Transverse colon (tissue), 4 donors: ENCODE measurements at regions not wholly inside any gene's neighbourhood (a gene's known extent, or its start where the extent isn't known, plus 50 kb on each side); places are given as distances from the start of the nearest gene placed in this dataset.

ENCODE experiments used
- DNase-seq: peaks from one replicate; pipeline ENCODE4 v3.0.0-alpha.2; 2019
- H3K27ac ChIP-seq, 4 donors: fragments of 200-600 bp; sonication (generic); 2 replicates each; pipeline ENCODE4 v1.5.1; 2016 to 2018; ENCODE audit warnings: inconsistent platforms in 4 of 4
- H3K27me3 ChIP-seq: fragments of 200-600 bp; sonication (generic); 2 replicates; pipeline ENCODE4 v1.5.1; 2017; ENCODE audit warnings: inconsistent platforms
- H3K36me3 ChIP-seq, 4 donors: fragments of 200-600 bp; sonication (generic); 2 replicates each; pipeline ENCODE4 v1.5.1; 2017 to 2019; ENCODE audit warnings: inconsistent platforms in 4 of 4
- H3K4me1 ChIP-seq, 4 donors: fragments of 200-600 bp; sonication (generic); 2 replicates each; pipeline ENCODE4 v1.5.1; 2017 to 2020; ENCODE audit warnings: inconsistent platforms in 4 of 4
- H3K4me3 ChIP-seq, 4 donors: fragments of 200-600 bp; sonication (generic); 1 replicate in 1 of 4; 2 replicates in 3 of 4; pipeline versions ENCODE4 v1.5.1 to v1.6.1; 2017 to 2019; ENCODE audit warnings: inconsistent platforms in 4 of 4
- H3K9me3 ChIP-seq, 2 donors: fragments of 200-600 bp; sonication (generic); 2 replicates each; pipeline ENCODE4 v1.5.1; 2017 to 2019; ENCODE audit warnings: inconsistent platforms in 2 of 2
- CTCF ChIP-seq, 5 experiments: fragments of 200-600 bp in 3 of 5; fragments of 450-650 bp in 2 of 5; sonication (generic) in 3 of 5; IDR thresholded peaks; 1 replicate in 2 of 5; 2 replicates in 3 of 5; pipeline ENCODE4 v1.5.1; 2016 to 2017; ENCODE audit warnings: antibody characterized with exemption in 5 of 5, inconsistent platforms in 3 of 5, mild to moderate bottlenecking in 2 of 5, moderate library complexity in 1 of 5
- EP300 ChIP-seq: sonication (generic); formaldehyde crosslinking; IDR thresholded peaks from one replicate; pipeline ENCODE4 v1.6.1; 2017; ENCODE audit warnings: antibody characterized with exemption, low read depth
- POLR2A ChIP-seq: fragments of 450-650 bp; IDR thresholded peaks from one replicate; pipeline ENCODE4 v1.6.1; 2016; ENCODE audit warnings: antibody characterized with exemption, mild to moderate bottlenecking, moderate library complexity
- POLR2AphosphoS5 ChIP-seq, 3 donors: sonication (generic); formaldehyde crosslinking; IDR thresholded peaks; one replicate each; pipeline ENCODE4 v1.6.1; 2016; ENCODE audit warnings: antibody characterized with exemption in 3 of 3
- WGBS, 2 donors: methylation state at CpG; one replicate each; pipeline ENCODE4 v1.1.5; 2018; ENCODE audit warnings: low coverage in 1 of 2; 5-methylcytosine and 5-hydroxymethylcytosine counted together
- in situ Hi-C, 4 donors: fragments of 200-750 bp; cut with MboI; loops; one replicate each; pipeline versions ENCODE4 v1.15.0 to v1.15.1; 2017; ENCODE audit warnings: low sequenced_read_pairs in 3 of 4, low pct_ligation_motif_present in 1 of 4, low pct_unique_long_range_greater_than_20kb in 1 of 4
- intact Hi-C: fragments of 100-400 bp; cut with DNase I; formaldehyde crosslinking; loops from one replicate; pipeline ENCODE4 v1.15.1; 2023; ENCODE audit warnings: low total_unique reads

GRCh38 chr3:23710555-23710954 is 95.2 kb upstream of the UBE2E1 start:
- H3K27me3 ChIP-seq = no peaks in the 10 kb centered on the region
- no peak overlapping the region for H3K4me3 ChIP-seq
- no peaks in the 10 kb centered on the region for H3K36me3 ChIP-seq
- H3K27ac ChIP-seq = no peak overlapping the region
- intact Hi-C loops = no loop called here
- 62 to 66% methylated on average over 9 of the region's 9 CpGs for WGBS, 2 donors
- H3K9me3 ChIP-seq = no peaks in the 10 kb centered on the region
- peak; percentile 24 for DNase-seq
- TF ChIP-seq POLR2A = no peak
- TF ChIP-seq POLR2AphosphoS5 (IDR thresholded peaks at IDR 0.05) = peak; percentile 34 to 67 (median 47)
- peaks cover 0 to 3% (median 0%) of the 10 kb centered on the region in 4 donors for H3K4me1 ChIP-seq
- in situ Hi-C loops = no loop called here

GRCh38 chr3:23711916-23712494 is 93.8 kb upstream of the UBE2E1 start:
- Histone ChIP-seq H3K36me3 (no peaks in the 10 kb centered on the region), H3K27ac (peak overlapping the region in 1 of 4 donors; percentile 20), H3K4me3 (no peak overlapping the region), H3K9me3 (no peaks in the 10 kb centered on the region), H3K27me3 (no peaks in the 10 kb centered on the region), H3K4me1 (peaks cover 0 to 3% (median 0%) of the 10 kb centered on the region in 4 donors)
- TF ChIP-seq POLR2AphosphoS5 (IDR thresholded peaks at IDR 0.05) = no peak
- in situ Hi-C loops = no loop called here
- 84 to 85% methylated on average over 8 to 10 of the region's 10 CpGs for WGBS, 2 donors
- intact Hi-C loops = no loop called here
- DNase-seq = no peak

GRCh38 chr3:23712656-23713559 is 92.8 kb upstream of the UBE2E1 start:
- Histone ChIP-seq H3K4me3 (no peak overlapping the region), H3K9me3 (no peaks in the 10 kb centered on the region), H3K36me3 (no peaks in the 10 kb centered on the region), H3K27me3 (no peaks in the 10 kb centered on the region), H3K4me1 (peaks cover 0 to 3% (median 0%) of the 10 kb centered on the region in 4 donors), H3K27ac (peak overlapping the region in 1 of 4 donors; percentile 20)
- in situ Hi-C loops (no loop called here), intact Hi-C loops (no loop called here)
- DNase-seq = peak; percentile 16
- no peak for TF ChIP-seq CTCF (IDR thresholded peaks at IDR 0.05)
- peak in 2 of 3 donors; percentile 26 to 55 for TF ChIP-seq POLR2AphosphoS5 (IDR thresholded peaks at IDR 0.05)
- 50 to 59% methylated on average over 1 to 9 of the region's 9 CpGs for WGBS, 2 donors

GRCh38 chr3:23713641-23714040 is 92.1 kb upstream of the UBE2E1 start:
- Histone ChIP-seq H3K36me3 (no peaks in the 10 kb centered on the region), H3K27ac (no peak overlapping the region), H3K4me3 (no peak overlapping the region), H3K4me1 (peaks cover 0 to 3% (median 0%) of the 10 kb centered on the region in 4 donors), H3K9me3 (no peaks in the 10 kb centered on the region), H3K27me3 (no peaks in the 10 kb centered on the region)
- no peak for DNase-seq
- WGBS, 2 donors = 83 to 90% methylated on average over 1 to 4 of the region's 4 CpGs
- in situ Hi-C loops (no loop called here), intact Hi-C loops (no loop called here)
- TF ChIP-seq CTCF (IDR thresholded peaks at IDR 0.05) = no peak
- no peak for TF ChIP-seq EP300
- TF ChIP-seq POLR2A = no peak
- no peak for TF ChIP-seq POLR2AphosphoS5 (IDR thresholded peaks at IDR 0.05)

GRCh38 chr3:23720059-23720458 is 85.7 kb upstream of the UBE2E1 start:
- DNase-seq = no peak
- WGBS, 2 donors = 92 to 100% methylated on average over 2 of the region's 2 CpGs
- Histone ChIP-seq H3K4me3 (no peak overlapping the region), H3K27me3 (no peaks in the 10 kb centered on the region), H3K9me3 (no peaks in the 10 kb centered on the region), H3K4me1 (no peaks in the 10 kb centered on the region), H3K36me3 (no peaks in the 10 kb centered on the region), H3K27ac (no peak overlapping the region)
- intact Hi-C loops = no loop called here
- in situ Hi-C loops = no loop called here
- no peak for TF ChIP-seq POLR2A
- no peak for TF ChIP-seq CTCF (IDR thresholded peaks at IDR 0.05)
- TF ChIP-seq EP300 = no peak
- no peak for TF ChIP-seq POLR2AphosphoS5 (IDR thresholded peaks at IDR 0.05)
